ENCODE measurements at regions not wholly inside any gene's neighbourhood (a gene's known extent, or its start where the extent isn't known, plus 50 kb on each side); places are given as distances from the start of the nearest gene placed in this dataset.

DNA sequence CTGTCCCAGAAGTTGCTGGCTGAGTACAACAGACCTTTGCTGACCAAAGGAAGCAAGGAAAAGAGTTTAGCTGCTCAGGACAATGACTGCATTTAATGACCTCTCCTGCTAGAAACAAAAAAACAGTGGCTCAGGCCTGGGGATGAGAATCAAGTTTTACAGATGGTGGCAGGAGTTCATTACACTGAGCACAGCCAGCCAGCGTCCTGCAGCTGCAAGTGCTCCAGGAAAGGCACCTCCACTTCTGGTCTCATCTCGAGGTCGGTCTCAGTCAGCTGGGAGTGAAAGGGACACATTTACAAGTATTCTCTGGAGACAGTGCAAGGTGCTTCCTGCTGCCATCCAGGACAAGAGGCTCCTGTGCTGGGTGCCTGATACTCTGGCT is 362.7 kb downstream of the THBS2 start:
- H3K27me3 ChIP-seq: no peaks in the 10 kb centered on the region
- H3K4me1 ChIP-seq: peaks cover 0 to 55% (median 13%) of the 10 kb centered on the region in 4 donors
- intact Hi-C loops (cut with DNase I): no loop called here
- no peak overlapping the region for H3K4me3 ChIP-seq
- peak overlapping the region in 1 of 4 donors; percentile 53 for H3K27ac ChIP-seq
- TF ChIP-seq EP300 (IDR thresholded peaks at IDR 0.05) (no peak), CTCF (IDR thresholded peaks at IDR 0.05) (no peak), POLR2A (IDR thresholded peaks at IDR 0.05) (no peak), POLR2AphosphoS5 (IDR thresholded peaks at IDR 0.05) (no peak)
- 67 to 76% methylated on average over 3 of the region's 3 CpGs for WGBS, 2 donors
- no peak for DNase-seq
- no peaks in the 10 kb centered on the region for H3K36me3 ChIP-seq
- no peaks in the 10 kb centered on the region for H3K9me3 ChIP-seq

GRCh38 chr6:168890306-168890980 is 363.2 kb downstream of the THBS2 start:
- intact Hi-C loops (cut with DNase I): no loop called here
- no peaks in the 10 kb centered on the region for H3K9me3 ChIP-seq
- peaks cover 0 to 50% (median 11%) of the 10 kb centered on the region in 4 donors for H3K4me1 ChIP-seq
- H3K4me3 ChIP-seq: no peak overlapping the region
- H3K27me3 ChIP-seq: no peaks in the 10 kb centered on the region
- H3K27ac ChIP-seq: peak overlapping the region in 1 of 4 donors; percentile 53
- TF ChIP-seq POLR2A (IDR thresholded peaks at IDR 0.05) (no peak), EP300 (IDR thresholded peaks at IDR 0.05) (no peak), CTCF (IDR thresholded peaks at IDR 0.05) (no peak), POLR2AphosphoS5 (IDR thresholded peaks at IDR 0.05) (no peak)
- 89% methylated on average over 26 of the region's 26 CpGs for WGBS, 2 donors
- H3K36me3 ChIP-seq: no peaks in the 10 kb centered on the region
- DNase-seq: no peak

GRCh38 chr6:168888786-168889345 is 364.8 kb downstream of the THBS2 start:
- peaks cover 0 to 43% (median 10%) of the 10 kb centered on the region in 4 donors for H3K4me1 ChIP-seq
- no peaks in the 10 kb centered on the region for H3K36me3 ChIP-seq
- no peaks in the 10 kb centered on the region for H3K27me3 ChIP-seq
- no peak for TF ChIP-seq POLR2A (IDR thresholded peaks at IDR 0.05)
- no peak for TF ChIP-seq CTCF (IDR thresholded peaks at IDR 0.05)
- peak in 1 of 4 donors; percentile 30 for TF ChIP-seq POLR2AphosphoS5 (IDR thresholded peaks at IDR 0.05)
- 92 to 94% methylated on average over 18 of the region's 18 CpGs for WGBS, 2 donors
- peak overlapping the region in 2 of 4 donors; percentile 42 to 48 for H3K27ac ChIP-seq
- DNase-seq: no peak
- intact Hi-C loops (cut with DNase I): loop anchor here (10.0 kb wide), 3 partner anchors 264 to 734 kb away; partner anchors contain the start of gene SMOC2
- no peak overlapping the region for H3K4me3 ChIP-seq
- no peaks in the 10 kb centered on the region for H3K9me3 ChIP-seq

DNA sequence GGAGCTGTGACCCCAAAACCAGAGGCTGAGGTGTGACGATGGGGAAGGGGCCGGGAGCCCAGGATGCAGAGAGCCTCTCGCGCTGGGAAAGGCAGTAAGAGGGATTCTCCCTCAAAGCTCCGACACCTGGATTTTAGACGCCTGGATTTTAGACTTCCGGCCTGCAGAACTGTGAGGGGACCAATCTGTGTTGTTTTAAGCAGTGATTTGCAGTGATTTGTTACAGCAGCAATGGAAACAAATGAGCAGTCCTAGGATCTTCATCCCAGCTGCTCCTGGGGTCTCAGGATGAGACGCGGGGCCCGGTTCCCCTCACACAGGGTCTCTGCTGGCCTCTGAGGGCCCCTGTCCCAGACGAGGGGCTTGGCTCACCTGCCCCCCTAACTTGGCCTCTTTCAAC is 365.5 kb downstream of the THBS2 start:
- TF ChIP-seq POLR2AphosphoS5 (IDR thresholded peaks at IDR 0.05): no peak
- TF ChIP-seq EP300 (IDR thresholded peaks at IDR 0.05): no peak
- TF ChIP-seq CTCF (IDR thresholded peaks at IDR 0.05): no peak
- TF ChIP-seq POLR2A (IDR thresholded peaks at IDR 0.05): no peak
- Histone ChIP-seq H3K9me3 (no peaks in the 10 kb centered on the region), H3K4me1 (peaks cover 0 to 35% (median 8%) of the 10 kb centered on the region in 4 donors), H3K27me3 (no peaks in the 10 kb centered on the region), H3K27ac (no peak overlapping the region), H3K4me3 (no peak overlapping the region), H3K36me3 (no peaks in the 10 kb centered on the region)
- intact Hi-C loops (cut with DNase I): loop anchor here (10.0 kb wide), 3 partner anchors 263 to 733 kb away; partner anchors contain the start of gene SMOC2
- WGBS, 2 donors: 91% methylated on average over 11 of the region's 11 CpGs
- no peak for DNase-seq
